ENCODE measurements at regions not wholly inside any gene's neighbourhood (a gene's known extent, or its start where the extent isn't known, plus 50 kb on each side); places are given as distances from the start of the nearest gene placed in this dataset.
A peak's percentile ranks its signal among the peaks of the same experiment; 100 is the strongest.
"Not testable (repeated sequence)": the region's sequence is repeated elsewhere in the genome, so short reads cannot be mapped to it uniquely, and the experiment has no call there.

DNA sequence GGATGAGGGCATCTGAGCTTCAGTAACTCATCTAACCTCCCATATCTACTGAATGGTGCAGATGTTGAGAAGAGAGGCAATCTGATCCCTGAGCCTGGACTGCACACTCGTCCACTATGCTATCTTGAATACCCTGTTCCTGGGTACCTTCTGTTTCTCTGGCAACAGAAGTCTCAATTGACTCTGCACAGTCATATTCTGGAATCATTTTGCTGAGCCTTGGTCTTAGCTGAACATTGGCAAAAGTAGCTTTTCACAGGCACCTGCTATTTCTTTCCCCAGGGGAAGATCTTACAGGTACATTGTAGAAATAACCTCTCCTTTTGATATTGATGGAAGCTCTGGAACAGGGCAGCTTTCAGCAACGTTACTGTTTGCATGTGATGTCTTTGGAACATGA is 161.5 kb upstream of the GPR101 start:
- no peak for DNase-seq

GRCh38 chrX:137194164-137194563 is 160.4 kb upstream of the GPR101 start:
- peak; percentile 49 for DNase-seq

DNA sequence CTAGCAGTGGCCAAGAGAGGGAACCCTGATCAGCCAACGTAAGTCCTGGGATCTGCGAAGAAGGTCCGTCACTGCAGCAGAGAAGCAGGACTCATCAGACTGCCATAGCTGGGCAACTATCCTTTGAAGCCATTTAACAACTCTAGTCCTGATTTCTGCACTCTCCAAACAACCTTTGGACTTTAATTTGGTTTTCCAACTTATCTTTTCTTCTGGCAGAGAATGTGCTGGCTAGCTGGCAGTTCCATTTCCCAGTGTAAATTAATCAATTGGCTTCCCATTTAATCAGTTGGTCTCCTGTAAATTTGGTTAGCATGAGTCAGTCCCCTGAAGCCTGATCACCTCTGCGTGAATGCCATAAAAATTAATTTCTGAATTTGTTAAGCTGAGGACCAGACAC is 153.7 kb upstream of the GPR101 start:
- DNase-seq, result no peak

DNA sequence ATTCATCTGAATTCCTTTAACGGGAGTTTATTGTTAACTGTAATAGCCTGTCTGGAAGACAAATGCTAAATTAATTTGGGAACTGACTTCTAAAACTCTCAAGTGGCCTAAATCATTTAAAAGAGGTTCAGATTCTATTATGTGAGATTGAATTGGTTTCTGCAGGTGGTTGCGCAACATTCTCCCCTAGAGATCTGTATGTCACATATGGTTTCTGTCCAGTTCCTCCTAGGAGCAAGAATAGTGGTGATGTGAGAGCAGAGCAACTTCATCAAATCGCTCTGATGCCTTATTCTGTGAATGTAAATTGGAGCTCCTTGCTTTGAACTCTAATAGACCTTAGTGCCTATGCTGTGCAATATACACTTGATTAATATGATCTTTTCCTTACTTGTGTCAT is 144.6 kb upstream of the GPR101 start:
- DNase-seq, result no peak

GRCh38 chrX:137172317-137172948 is 138.6 kb upstream of the GPR101 start:
- DNase-seq, result no peak

DNA sequence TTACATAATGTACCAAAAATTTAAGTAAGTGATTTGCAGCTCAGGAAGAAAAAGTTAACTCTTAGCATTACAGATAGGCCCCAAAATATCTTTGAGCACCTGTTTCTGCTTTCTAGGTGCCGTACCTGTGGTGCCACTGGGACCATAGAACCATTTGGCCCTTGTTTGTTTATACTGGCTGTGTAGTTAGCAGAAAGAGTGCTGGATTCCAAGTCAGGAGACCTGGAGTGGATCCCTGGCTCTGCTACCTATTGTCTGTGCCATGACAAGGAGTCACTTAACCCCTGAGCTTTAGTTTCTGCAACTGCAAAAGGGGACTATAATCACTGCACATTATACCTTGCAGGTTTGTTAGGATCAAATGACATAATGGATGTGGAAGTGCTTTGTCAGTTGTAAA is 137.8 kb upstream of the GPR101 start:
- DNase-seq, result no peak

DNA sequence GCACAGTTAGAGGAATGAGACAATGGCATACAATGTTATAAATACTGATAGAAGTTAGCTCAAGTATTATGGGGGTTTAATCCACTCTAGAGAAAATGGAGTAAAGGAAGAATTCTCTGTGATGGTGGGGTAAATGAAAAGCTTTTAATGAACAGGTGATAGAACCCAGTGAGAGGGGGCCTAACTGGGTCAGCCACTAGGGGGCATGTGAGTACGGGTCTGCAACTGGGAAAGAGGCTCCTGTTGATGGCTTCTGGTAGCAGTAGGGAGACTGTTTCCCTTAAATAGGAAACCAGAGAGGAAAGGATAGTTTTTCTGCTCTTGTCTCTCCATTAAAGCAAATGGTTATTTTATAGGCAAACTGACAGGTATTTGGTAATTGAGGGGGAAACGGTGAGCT is 132.8 kb upstream of the GPR101 start:
- peak; percentile 2 for DNase-seq

DNA sequence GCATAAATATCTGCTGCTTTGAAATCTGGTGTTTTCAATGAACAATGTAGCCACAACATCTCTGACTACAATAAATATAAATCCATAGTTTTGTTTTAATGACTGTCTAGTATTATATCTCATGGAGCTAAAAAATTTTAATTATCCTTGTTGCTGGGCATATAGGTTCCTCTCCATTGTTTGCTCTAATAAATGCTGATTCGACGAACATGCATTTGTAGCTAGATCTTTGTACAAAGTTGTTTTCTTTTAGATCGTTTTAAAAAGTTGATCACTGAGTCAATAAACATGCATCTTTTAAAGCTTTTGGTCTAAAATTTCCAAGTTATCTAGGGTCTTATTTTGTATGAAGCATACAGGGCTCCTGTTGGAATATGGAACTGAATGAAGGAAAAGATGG is 130.5 kb upstream of the GPR101 start:
- DNase-seq, result no peak

DNA sequence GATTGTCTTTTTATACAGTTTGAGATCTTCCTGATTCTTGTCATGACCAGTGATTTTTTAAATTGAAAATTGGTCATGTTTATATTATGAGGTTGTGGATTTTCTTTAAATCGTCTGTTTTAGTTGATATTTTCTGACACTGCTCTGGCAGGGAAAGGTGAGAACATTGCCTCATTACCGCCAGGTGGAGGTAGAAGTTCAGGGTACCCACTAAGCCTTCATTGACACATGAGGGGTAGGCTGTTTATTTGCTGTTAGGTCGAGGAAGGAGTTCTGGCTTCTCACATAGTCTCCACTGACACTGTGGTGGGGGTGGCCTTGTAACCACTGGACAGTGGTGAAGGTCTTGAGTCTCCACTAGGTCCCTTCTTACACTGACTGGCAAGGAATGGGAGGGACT is 117.6 kb upstream of the GPR101 start:
- DNase-seq, result no peak

DNA sequence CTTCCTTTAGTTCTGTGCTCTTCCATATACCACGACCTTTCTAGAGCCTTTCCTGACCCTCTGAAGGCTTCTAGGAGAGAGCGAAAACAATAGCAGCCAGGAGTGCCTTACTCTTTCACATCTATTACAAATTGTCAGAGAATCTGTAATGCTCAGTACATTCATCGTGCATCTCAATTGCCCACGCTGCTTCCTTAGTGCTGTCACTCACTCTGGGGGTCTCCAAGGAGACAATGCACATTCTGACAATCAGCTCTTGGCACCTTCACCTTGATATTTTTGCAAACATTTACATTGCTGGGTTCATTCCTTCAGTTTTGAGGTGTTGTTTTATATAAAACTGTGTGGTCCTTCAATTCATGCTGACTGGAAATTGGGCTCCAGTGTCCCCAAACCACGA is 110.1 kb upstream of the GPR101 start:
- no peak for DNase-seq

DNA sequence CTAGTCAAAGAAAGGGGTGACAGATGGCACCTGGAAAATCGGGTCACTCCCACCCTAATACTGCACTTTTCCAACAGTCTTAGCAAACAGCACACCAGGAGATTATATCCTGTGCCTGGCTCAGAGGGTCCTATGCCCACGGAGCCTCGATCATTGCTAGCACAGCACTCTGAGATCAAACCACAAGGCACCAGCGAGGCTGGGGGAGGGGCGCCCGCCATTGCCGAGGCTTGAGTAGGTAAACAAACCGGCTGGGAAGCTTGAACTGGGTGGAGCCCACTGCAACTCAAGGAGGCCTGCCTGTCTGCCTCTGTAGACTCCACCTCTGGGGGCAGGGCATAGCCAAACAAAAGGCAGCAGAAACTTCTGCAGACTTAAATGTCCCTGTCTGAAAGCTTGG is 88.9 kb upstream of the GPR101 start:
- DNase-seq, result not testable (repeated sequence)

GRCh38 chrX:137119049-137119448 is 85.3 kb upstream of the GPR101 start:
- no peak for DNase-seq

DNA sequence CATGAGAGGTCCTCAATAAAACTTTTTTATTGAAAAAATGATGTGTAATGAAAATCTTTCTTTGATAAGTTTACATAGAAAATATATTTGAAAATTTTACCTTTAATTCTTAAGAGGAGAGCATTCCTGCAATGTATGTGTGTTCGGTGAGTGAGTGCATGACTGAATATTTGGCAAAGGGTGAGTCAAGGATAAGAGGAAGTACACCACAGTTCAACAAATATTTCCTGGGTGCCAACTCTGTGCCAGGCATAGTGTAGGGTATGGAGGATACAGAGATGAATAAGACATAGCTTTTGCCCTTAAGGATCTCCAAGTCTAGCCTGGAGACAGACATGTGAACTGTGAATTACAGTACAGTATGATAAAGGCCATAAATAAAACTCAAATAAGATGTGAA is 84.7 kb upstream of the GPR101 start:
- no peak for DNase-seq

DNA sequence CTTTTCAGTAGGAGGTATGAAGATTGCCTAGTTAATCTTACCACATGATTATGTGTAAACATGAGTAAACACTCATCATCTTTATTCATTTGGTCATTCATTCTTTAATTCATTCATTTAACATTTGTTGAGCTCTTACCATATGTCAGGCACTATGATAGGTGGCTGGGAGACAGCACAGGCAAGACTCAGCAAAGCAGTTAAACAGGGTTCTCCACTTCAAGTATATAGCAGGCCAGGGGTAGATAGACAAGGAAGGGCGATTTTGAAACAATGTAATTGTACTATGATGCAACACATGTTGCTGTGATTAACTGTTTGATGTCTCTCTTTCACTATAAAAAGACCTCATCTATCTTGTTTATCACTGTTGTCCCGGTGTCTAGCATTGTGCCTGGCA is 84.3 kb upstream of the GPR101 start:
- no peak for DNase-seq

- DNase-seq, result not testable (repeated sequence)
Observed at GRCh38 chrX:137107877-137108276, 74.1 kb upstream of the GPR101 start.

- no peak for DNase-seq
Observed at GRCh38 chrX:137101273-137101990, 67.6 kb upstream of the GPR101 start.
